ENCODE measurements at regions not wholly inside any gene's neighbourhood (a gene's known extent, or its start where the extent isn't known, plus 50 kb on each side); places are given as distances from the start of the nearest gene placed in this dataset.

GRCh38 chr5:173411791-173412555 lies 83.8 kb upstream of the STC2 start:
- no peak overlapping the region for H3K4me3 ChIP-seq
- no peak overlapping the region for H3K27ac ChIP-seq
- H3K36me3 ChIP-seq, result no peaks in the 10 kb centered on the region
- DNase-seq (no peak), ATAC-seq (ENCODE audit: low FRiP score in 2 of 2) (no peak)
- H3K9me3 ChIP-seq, result no peaks in the 10 kb centered on the region
- 67 to 76% methylated on average over 10 of the region's 10 CpGs for WGBS, 2 donors
- no peaks in the 10 kb centered on the region for H3K4me1 ChIP-seq
- TF ChIP-seq POLR2A (IDR thresholded peaks at IDR 0.05), result no peak
- no peak for TF ChIP-seq EP300 (IDR thresholded peaks at IDR 0.05)
- no peak for TF ChIP-seq POLR2AphosphoS5 (IDR thresholded peaks at IDR 0.05)
- no peak for TF ChIP-seq CTCF (IDR thresholded peaks at IDR 0.05)
- H3K27me3 ChIP-seq, result no peaks in the 10 kb centered on the region

- ATAC-seq (ENCODE audit: low FRiP score in 2 of 2) (no peak), DNase-seq (no peak)
- no peak overlapping the region for H3K27ac ChIP-seq
- no peak overlapping the region for H3K4me3 ChIP-seq
- H3K4me1 ChIP-seq, result no peaks in the 10 kb centered on the region
- 86 to 89% methylated on average over 6 to 9 of the region's 9 CpGs for WGBS, 2 donors
- H3K36me3 ChIP-seq, result no peaks in the 10 kb centered on the region
- no peaks in the 10 kb centered on the region for H3K27me3 ChIP-seq
- no peak for TF ChIP-seq POLR2AphosphoS5 (IDR thresholded peaks at IDR 0.05)
- TF ChIP-seq POLR2A (IDR thresholded peaks at IDR 0.05), result no peak
- no peak for TF ChIP-seq CTCF (IDR thresholded peaks at IDR 0.05)
- no peak for TF ChIP-seq EP300 (IDR thresholded peaks at IDR 0.05)
- H3K9me3 ChIP-seq, result no peaks in the 10 kb centered on the region
These were observed 82.4 kb upstream of the STC2 start for GRCh38 chr5:173410459-173411233.

- H3K4me1 ChIP-seq, result no peaks in the 10 kb centered on the region
- DNase-seq (no peak), ATAC-seq (ENCODE audit: low FRiP score in 2 of 2) (no peak)
- H3K36me3 ChIP-seq, result no peaks in the 10 kb centered on the region
- TF ChIP-seq EP300 (IDR thresholded peaks at IDR 0.05) (no peak), CTCF (IDR thresholded peaks at IDR 0.05) (no peak), POLR2AphosphoS5 (IDR thresholded peaks at IDR 0.05) (no peak), POLR2A (IDR thresholded peaks at IDR 0.05) (no peak)
- H3K4me3 ChIP-seq, result no peak overlapping the region
- H3K27ac ChIP-seq, result no peak overlapping the region
- WGBS, 2 donors, result 47 to 62% methylated on average over 1 of the region's 1 CpG
- H3K9me3 ChIP-seq, result no peaks in the 10 kb centered on the region
- H3K27me3 ChIP-seq, result no peaks in the 10 kb centered on the region
These were observed 80.7 kb upstream of the STC2 start for GRCh38 chr5:173408946-173409345.

- ATAC-seq (ENCODE audit: low FRiP score in 2 of 2), result no peak
- Histone ChIP-seq H3K4me1 (no peaks in the 10 kb centered on the region), H3K4me3 (no peak overlapping the region), H3K27ac (no peak overlapping the region), H3K36me3 (no peaks in the 10 kb centered on the region), H3K9me3 (no peaks in the 10 kb centered on the region), H3K27me3 (no peaks in the 10 kb centered on the region)
- DNase-seq, result no peak
- TF ChIP-seq CTCF (IDR thresholded peaks at IDR 0.05), result no peak
- WGBS, 2 donors, result 61 to 64% methylated on average over 2 of the region's 2 CpGs
These were observed 71.6 kb upstream of the STC2 start for GRCh38 chr5:173399851-173400250.
